H9 (cell line): ENCODE measurements at regions not wholly inside any gene's neighbourhood (a gene's known extent, or its start where the extent isn't known, plus 50 kb on each side); places are given as distances from the start of the nearest gene placed in this dataset.

ENCODE experiments used
- DNase-seq: peaks from one replicate; pipeline ENCODE4 v3.0.0-alpha.2; 2017
- H2AFZ ChIP-seq: one replicate; pipeline ENCODE4 v1.6.1; 2013; ENCODE audit warnings: mild to moderate bottlenecking, low read length, control low read depth, moderate library complexity
- H2AK5ac ChIP-seq: 2 replicates; pipeline ENCODE4 v1.6.1; 2013; ENCODE audit warnings: low read length, control low read depth, mixed read lengths; ENCODE audit not compliant: insufficient read length
- H2BK120ac ChIP-seq: one replicate; pipeline ENCODE4 v1.6.1; 2013; ENCODE audit warnings: low read depth, mild to moderate bottlenecking, low read length, control low read depth, inconsistent platforms; ENCODE audit not compliant: poor library complexity, severe bottlenecking
- H2BK12ac ChIP-seq: 2 replicates; pipeline ENCODE4 v1.6.1; 2013; ENCODE audit warnings: low read length, control low read depth, mixed read lengths, low read depth; ENCODE audit not compliant: insufficient read length
- H2BK15ac ChIP-seq: 2 replicates; pipeline ENCODE4 v1.6.1; 2013; ENCODE audit warnings: low read depth, low read length, control low read depth
- H2BK20ac ChIP-seq: one replicate; pipeline ENCODE4 v1.6.1; 2013; ENCODE audit warnings: low read depth, mild to moderate bottlenecking, low read length, control low read depth, inconsistent platforms; ENCODE audit not compliant: poor library complexity, severe bottlenecking
- H2BK5ac ChIP-seq: 2 replicates; pipeline ENCODE4 v1.6.1; 2013; ENCODE audit warnings: low read length, control low read depth, mixed read lengths; ENCODE audit not compliant: insufficient read length
- H3K14ac ChIP-seq: 2 replicates; pipeline ENCODE4 v1.6.1; 2013; ENCODE audit warnings: low read length, control low read depth; ENCODE audit not compliant: insufficient read depth
- H3K18ac ChIP-seq: 2 replicates; pipeline ENCODE4 v1.6.1; 2013; ENCODE audit warnings: low read depth, mild to moderate bottlenecking, mixed read lengths, low read length, control low read depth; ENCODE audit not compliant: insufficient read length
- H3K23ac ChIP-seq: 2 replicates; pipeline ENCODE4 v1.6.1; 2013; ENCODE audit warnings: low read length, control low read depth, mixed read lengths, low read depth; ENCODE audit not compliant: insufficient read length
- H3K23me2 ChIP-seq: 2 replicates; pipeline ENCODE4 v1.6.1; 2013; ENCODE audit warnings: low read depth, mild to moderate bottlenecking, mixed read lengths, low read length, control low read depth; ENCODE audit not compliant: insufficient read length, poor library complexity, severe bottlenecking
- H3K27ac ChIP-seq: 2 replicates; pipeline ENCODE4 v1.5.1; 2013; ENCODE audit warnings: low read length, control low read depth, mixed read lengths, low read depth; ENCODE audit not compliant: insufficient read length
- H3K27me3 ChIP-seq: 2 replicates; pipeline ENCODE4 v1.6.1; 2013; ENCODE audit warnings: low read length, control low read depth, inconsistent platforms; ENCODE audit not compliant: insufficient read depth
- H3K4ac ChIP-seq: 2 replicates; pipeline ENCODE4 v1.6.1; 2013; ENCODE audit warnings: low read depth, mild to moderate bottlenecking, control low read depth, inconsistent platforms, low read length, moderate library complexity
- H3K4me1 ChIP-seq: 2 replicates; pipeline ENCODE4 v1.6.1; 2013; ENCODE audit warnings: low read length, control low read depth, inconsistent platforms; ENCODE audit not compliant: insufficient read depth
- H3K4me2 ChIP-seq: 2 replicates; pipeline ENCODE4 v1.6.1; 2013; ENCODE audit warnings: low read length, control low read depth, mixed read lengths; ENCODE audit not compliant: insufficient read length, insufficient read depth
- H3K56ac ChIP-seq: 2 replicates; pipeline ENCODE4 v1.6.1; 2013; ENCODE audit warnings: low read depth, mild to moderate bottlenecking, mixed read lengths, low read length, control low read depth; ENCODE audit not compliant: insufficient read length
- H3K79me1 ChIP-seq: 2 replicates; pipeline ENCODE4 v1.6.1; 2013; ENCODE audit warnings: low read depth, mild to moderate bottlenecking, moderate library complexity, low read length, control low read depth, inconsistent platforms; ENCODE audit not compliant: insufficient read depth, poor library complexity, severe bottlenecking
- H3K79me2 ChIP-seq: 2 replicates; pipeline ENCODE4 v1.6.1; 2013; ENCODE audit warnings: low read length, control low read depth, inconsistent platforms; ENCODE audit not compliant: insufficient read depth
- H3K9ac ChIP-seq: 2 replicates; pipeline ENCODE4 v1.6.1; 2013; ENCODE audit warnings: low read length, control low read depth, mixed read lengths; ENCODE audit not compliant: insufficient read length; ENCODE audit errors: extremely low read depth
- H3K9me3 ChIP-seq: one replicate; pipeline ENCODE4 v1.6.1; 2013; ENCODE audit warnings: low read depth, low read length, inconsistent platforms; ENCODE audit not compliant: control insufficient read depth
- H3T11ph ChIP-seq: one replicate; pipeline ENCODE4 v1.6.1; 2013; ENCODE audit warnings: mild to moderate bottlenecking, low read length, control low read depth, inconsistent platforms
- H4K20me1 ChIP-seq: one replicate; pipeline ENCODE4 v1.6.1; 2013; ENCODE audit not compliant: control insufficient read depth, insufficient read length, insufficient read depth
- H4K5ac ChIP-seq: 2 replicates; pipeline ENCODE4 v1.6.1; 2013; ENCODE audit warnings: low read depth, mild to moderate bottlenecking, mixed read lengths, low read length, control low read depth; ENCODE audit not compliant: insufficient read length
- H4K8ac ChIP-seq: replicated peaks from 2 replicates; pipeline ENCODE4 v1.6.1; 2013; ENCODE audit warnings: low read length, control low read depth, mixed read lengths, low read depth; ENCODE audit not compliant: insufficient read length
- H4K91ac ChIP-seq: 2 replicates; pipeline ENCODE4 v1.6.1; 2013; ENCODE audit warnings: low read depth, mild to moderate bottlenecking, moderate library complexity, mixed read lengths, low read length, control low read depth; ENCODE audit not compliant: insufficient read length
- H3K27ac Mint-ChIP-seq, 3 experiments: 2 replicates in 2 of 3; 3 replicates in 1 of 3; pipeline ENCODE4 v1.8.0; 2020 to 2021; ENCODE audit warnings: mixed read lengths in 3 of 3, mild to moderate bottlenecking in 1 of 3, moderate library complexity in 1 of 3
- H3K27me3 Mint-ChIP-seq: 2 replicates; pipeline ENCODE4 v1.8.0; 2021; ENCODE audit warnings: low read depth, mild to moderate bottlenecking, moderate library complexity, mixed read lengths
- H3K36me3 Mint-ChIP-seq, 3 experiments: 2 replicates in 2 of 3; 3 replicates in 1 of 3; pipeline ENCODE4 v1.8.0; 2020 to 2021; ENCODE audit warnings: low read depth in 3 of 3, mixed read lengths in 3 of 3; ENCODE audit not compliant: insufficient read depth in 1 of 3
- H3K4me1 Mint-ChIP-seq, 2 experiments: 2 replicates each; pipeline ENCODE4 v1.8.0; 2020; ENCODE audit warnings: mixed read lengths in 2 of 2
- H3K4me3 Mint-ChIP-seq, 2 experiments: 2 replicates in 1 of 2; 3 replicates in 1 of 2; pipeline ENCODE4 v1.8.0; 2020 to 2021; ENCODE audit warnings: mild to moderate bottlenecking in 2 of 2, mixed read lengths in 2 of 2, moderate library complexity in 1 of 2
- H3K9me3 Mint-ChIP-seq, 2 experiments: 2 replicates in 1 of 2; 3 replicates in 1 of 2; pipeline ENCODE4 v1.8.0; 2020; ENCODE audit warnings: mild to moderate bottlenecking in 2 of 2, mixed read lengths in 2 of 2, moderate library complexity in 1 of 2
- WGBS: extraction: QIAGEN DNeasy Blood & Tissue Kit; methylation state at CpG from one replicate; pipeline ENCODE4 v1.1.7; 2013; ENCODE audit warnings: missing lambda C conversion rate, low lambda C conversion rate, mixed read lengths; ENCODE audit not compliant: insufficient read length; ENCODE audit errors: extremely low coverage; 5-methylcytosine and 5-hydroxymethylcytosine counted together
- TF ChIP-seq, protein P1 (sequence below): fragments of 200-600 bp; sonication (generic); conservative IDR thresholded peaks from 3 replicates; pipeline ENCODE4 v1.8.0; 2021; ENCODE audit warnings: antibody characterized with exemption, mild to moderate bottlenecking

DNA sequence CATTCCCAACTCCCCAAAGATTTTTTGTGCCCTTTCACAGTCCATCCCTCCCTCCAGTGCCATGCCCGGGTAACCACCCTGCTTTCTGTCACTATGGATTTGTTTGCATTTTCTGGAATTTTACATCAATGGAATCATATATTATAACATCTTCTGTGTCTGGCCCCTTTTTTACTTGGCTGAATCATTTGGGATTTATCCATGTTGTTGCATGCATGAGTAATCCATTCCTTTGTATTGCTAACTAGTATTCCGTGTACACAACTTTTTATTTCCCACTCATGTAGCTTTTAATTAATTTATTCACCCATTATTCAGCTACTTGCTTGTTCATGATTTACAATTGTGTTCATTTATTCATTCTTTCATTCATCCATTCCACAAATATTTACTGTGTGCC is 94.1 kb downstream of the FGF18 start:
- H3K9ac ChIP-seq = no peak overlapping the region
- peaks cover 0 to 3% (median 0%) of the 10 kb centered on the region in 3 experiments; a peak in 1 of 7 replicates for H3K36me3 Mint-ChIP-seq
- H3K14ac ChIP-seq = no peak overlapping the region
- no peak overlapping the region for H2BK12ac ChIP-seq
- no peak overlapping the region for H3K4ac ChIP-seq
- H3K56ac ChIP-seq = no peak overlapping the region
- H3K9me3 ChIP-seq = no peaks in the 10 kb centered on the region
- H3K4me1 ChIP-seq = no peaks in the 10 kb centered on the region
- no peak overlapping the region for H2AFZ ChIP-seq
- no peak overlapping the region for H3K23ac ChIP-seq
- H3K4me3 Mint-ChIP-seq = no peak overlapping the region
- H3K27me3 Mint-ChIP-seq = peaks cover 15% of the 10 kb centered on the region
- H4K20me1 ChIP-seq = no peaks in the 10 kb centered on the region
- H3K79me1 ChIP-seq = no peaks in the 10 kb centered on the region
- H2BK20ac ChIP-seq = no peak overlapping the region
- H4K8ac ChIP-seq = no peak overlapping the region
- DNase-seq = no peak
- H2BK15ac ChIP-seq = no peak overlapping the region
- H4K91ac ChIP-seq = no peak overlapping the region
- no peak overlapping the region for H2AK5ac ChIP-seq
- no peak overlapping the region for H3K27ac ChIP-seq
- WGBS = no CpG with 5 or more reads among the region's 2 CpGs
- no peak overlapping the region for H3K27ac Mint-ChIP-seq
- TF ChIP-seq, protein P1, sequence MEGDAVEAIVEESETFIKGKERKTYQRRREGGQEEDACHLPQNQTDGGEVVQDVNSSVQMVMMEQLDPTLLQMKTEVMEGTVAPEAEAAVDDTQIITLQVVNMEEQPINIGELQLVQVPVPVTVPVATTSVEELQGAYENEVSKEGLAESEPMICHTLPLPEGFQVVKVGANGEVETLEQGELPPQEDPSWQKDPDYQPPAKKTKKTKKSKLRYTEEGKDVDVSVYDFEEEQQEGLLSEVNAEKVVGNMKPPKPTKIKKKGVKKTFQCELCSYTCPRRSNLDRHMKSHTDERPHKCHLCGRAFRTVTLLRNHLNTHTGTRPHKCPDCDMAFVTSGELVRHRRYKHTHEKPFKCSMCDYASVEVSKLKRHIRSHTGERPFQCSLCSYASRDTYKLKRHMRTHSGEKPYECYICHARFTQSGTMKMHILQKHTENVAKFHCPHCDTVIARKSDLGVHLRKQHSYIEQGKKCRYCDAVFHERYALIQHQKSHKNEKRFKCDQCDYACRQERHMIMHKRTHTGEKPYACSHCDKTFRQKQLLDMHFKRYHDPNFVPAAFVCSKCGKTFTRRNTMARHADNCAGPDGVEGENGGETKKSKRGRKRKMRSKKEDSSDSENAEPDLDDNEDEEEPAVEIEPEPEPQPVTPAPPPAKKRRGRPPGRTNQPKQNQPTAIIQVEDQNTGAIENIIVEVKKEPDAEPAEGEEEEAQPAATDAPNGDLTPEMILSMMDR = no peak
- H3K27me3 ChIP-seq = no peaks in the 10 kb centered on the region
- no peak overlapping the region for H2BK120ac ChIP-seq
- no peak overlapping the region for H3K4me2 ChIP-seq
- H3K23me2 ChIP-seq = no peaks in the 10 kb centered on the region
- no peaks in the 10 kb centered on the region; a peak in 1 of 5 replicates for H3K9me3 Mint-ChIP-seq
- H3T11ph ChIP-seq = no peak overlapping the region
- no peaks in the 10 kb centered on the region for H3K79me2 ChIP-seq
- peaks cover 2 to 7% of the 10 kb centered on the region in 2 experiments; a peak in 3 of 4 replicates for H3K4me1 Mint-ChIP-seq
- no peak overlapping the region for H4K5ac ChIP-seq
- H2BK5ac ChIP-seq = no peak overlapping the region
- no peak overlapping the region for H3K18ac ChIP-seq
